MM.1S (cell line): ENCODE measurements at regions not wholly inside any gene's neighbourhood (a gene's known extent, or its start where the extent isn't known, plus 50 kb on each side); places are given as distances from the start of the nearest gene placed in this dataset.

Source experiments
- DNase-seq: peaks from one replicate; pipeline ENCODE4 v3.0.0-alpha.2; 2015
- H2AFZ ChIP-seq: fragments of 300-600 bp; sonication (generic); 2 replicates; pipeline ENCODE4 v1.6.0; 2016; ENCODE audit warnings: antibody characterized with exemption, low read length
- H3F3A ChIP-seq: fragments of 300-600 bp; sonication (generic); 2 replicates; pipeline ENCODE4 v1.6.1; 2016; ENCODE audit warnings: mild to moderate bottlenecking, antibody characterized with exemption, low read length, moderate library complexity, mixed read lengths; ENCODE audit not compliant: insufficient read depth
- H3K27ac ChIP-seq: fragments of 300-600 bp; sonication (generic); 2 replicates; pipeline ENCODE4 v1.5.1; 2016; ENCODE audit warnings: mild to moderate bottlenecking, low read length
- H3K27me3 ChIP-seq: fragments of 300-600 bp; sonication (generic); replicated peaks from 2 replicates; pipeline ENCODE4 v1.6.0; 2016; ENCODE audit warnings: low read length; ENCODE audit not compliant: insufficient read depth
- H3K36me3 ChIP-seq: fragments of 300-600 bp; sonication (generic); replicated peaks from 2 replicates; pipeline ENCODE4 v1.6.1; 2016; ENCODE audit warnings: mild to moderate bottlenecking, low read length, mixed read lengths; ENCODE audit not compliant: insufficient read depth
- H3K4me1 ChIP-seq: fragments of 300-600 bp; sonication (generic); 2 replicates; pipeline ENCODE4 v1.6.1; 2016; ENCODE audit warnings: low read length, mixed read lengths
- H3K4me2 ChIP-seq: fragments of 300-600 bp; sonication (generic); 2 replicates; pipeline ENCODE4 v1.6.0; 2016; ENCODE audit warnings: low read depth, low read length
- H3K4me3 ChIP-seq: fragments of 300-600 bp; sonication (generic); 2 replicates; pipeline ENCODE4 v1.5.1; 2016; ENCODE audit warnings: low read length, mixed read lengths
- H3K79me2 ChIP-seq: fragments of 300-600 bp; sonication (generic); 2 replicates; pipeline ENCODE4 v1.6.1; 2016; ENCODE audit warnings: mixed run types, low read length, mixed read lengths
- H3K9ac ChIP-seq: fragments of 300-600 bp; sonication (generic); 2 replicates; pipeline ENCODE4 v1.6.1; 2016; ENCODE audit warnings: low read length, mixed read lengths
- H3K9me2 ChIP-seq: fragments of 300-600 bp; sonication (generic); replicated peaks from 2 replicates; pipeline ENCODE4 v1.6.1; 2016; ENCODE audit warnings: mild to moderate bottlenecking, low read length, mixed read lengths; ENCODE audit not compliant: insufficient read depth
- H3K9me3 ChIP-seq: fragments of 300-600 bp; sonication (generic); replicated peaks from 2 replicates; pipeline ENCODE4 v1.6.1; 2016; ENCODE audit warnings: mild to moderate bottlenecking, low read length, mixed read lengths; ENCODE audit not compliant: insufficient read depth
- H4K20me1 ChIP-seq: fragments of 300-600 bp; sonication (generic); 2 replicates; pipeline ENCODE4 v1.6.1; 2016; ENCODE audit warnings: mild to moderate bottlenecking, low read length, moderate library complexity, mixed read lengths; ENCODE audit not compliant: insufficient read depth
- CTCF ChIP-seq: fragments of 300-600 bp; sonication (generic); IDR thresholded peaks from 2 replicates; pipeline ENCODE4 v1.5.1; 2016; ENCODE audit warnings: antibody characterized with exemption, low read length, mixed read lengths
- EZH2 ChIP-seq: fragments of 300-600 bp; sonication (generic); optimal IDR thresholded peaks from 2 replicates; pipeline ENCODE3; 2017; ENCODE audit warnings: low read depth, mild to moderate bottlenecking, antibody characterized with exemption, low read length, mixed read lengths
- EZH2phosphoT487 ChIP-seq: fragments of 300-600 bp; sonication (generic); IDR thresholded peaks from 2 replicates; pipeline ENCODE4 v1.6.1; 2018; ENCODE audit warnings: antibody characterized with exemption, low read length

GRCh38 chr10:2081501-2081900 is 344.2 kb upstream of the ADARB2 start:
- Histone ChIP-seq H3K9me2 (no peaks in the 10 kb centered on the region), H3K9ac (no peak overlapping the region), H3K4me3 (no peak overlapping the region), H3F3A (no peaks in the 10 kb centered on the region), H3K36me3 (no peaks in the 10 kb centered on the region), H3K79me2 (no peaks in the 10 kb centered on the region), H3K9me3 (no peaks in the 10 kb centered on the region), H3K4me2 (no peak overlapping the region), H4K20me1 (no peaks in the 10 kb centered on the region), H3K27me3 (no peaks in the 10 kb centered on the region), H3K27ac (no peak overlapping the region), H2AFZ (no peak overlapping the region), H3K4me1 (no peaks in the 10 kb centered on the region)
- no peak for DNase-seq
- TF ChIP-seq CTCF (no peak), EZH2 (no peak), EZH2phosphoT487 (no peak)

GRCh38 chr10:2079603-2080078 is 342.3 kb upstream of the ADARB2 start:
- H3K4me1 ChIP-seq: no peaks in the 10 kb centered on the region
- H3K79me2 ChIP-seq: no peaks in the 10 kb centered on the region
- no peak overlapping the region for H3K9ac ChIP-seq
- H3K27me3 ChIP-seq: no peaks in the 10 kb centered on the region
- H4K20me1 ChIP-seq: no peaks in the 10 kb centered on the region
- H2AFZ ChIP-seq: no peak overlapping the region
- H3K9me3 ChIP-seq: no peaks in the 10 kb centered on the region
- H3F3A ChIP-seq: no peaks in the 10 kb centered on the region
- TF ChIP-seq CTCF: no peak
- TF ChIP-seq EZH2: no peak
- TF ChIP-seq EZH2phosphoT487: no peak
- no peak overlapping the region for H3K27ac ChIP-seq
- H3K4me2 ChIP-seq: no peak overlapping the region
- DNase-seq: no peak
- H3K36me3 ChIP-seq: no peaks in the 10 kb centered on the region
- no peak overlapping the region for H3K4me3 ChIP-seq
- H3K9me2 ChIP-seq: no peaks in the 10 kb centered on the region

GRCh38 chr10:2077231-2077630 is 339.9 kb upstream of the ADARB2 start:
- no peak for TF ChIP-seq CTCF
- no peak for TF ChIP-seq EZH2phosphoT487
- TF ChIP-seq EZH2: no peak
- H3K4me2 ChIP-seq: no peak overlapping the region
- no peaks in the 10 kb centered on the region for H3K36me3 ChIP-seq
- H3K27ac ChIP-seq: no peak overlapping the region
- no peaks in the 10 kb centered on the region for H4K20me1 ChIP-seq
- H3K79me2 ChIP-seq: no peaks in the 10 kb centered on the region
- no peaks in the 10 kb centered on the region for H3K27me3 ChIP-seq
- H3K9me3 ChIP-seq: no peaks in the 10 kb centered on the region
- H3F3A ChIP-seq: no peaks in the 10 kb centered on the region
- H3K9me2 ChIP-seq: no peaks in the 10 kb centered on the region
- H3K4me3 ChIP-seq: no peak overlapping the region
- no peak overlapping the region for H2AFZ ChIP-seq
- H3K9ac ChIP-seq: no peak overlapping the region
- no peaks in the 10 kb centered on the region for H3K4me1 ChIP-seq
- no peak for DNase-seq

- H3K9me3 ChIP-seq: no peaks in the 10 kb centered on the region
- no peak overlapping the region for H3K9ac ChIP-seq
These were observed 339.2 kb upstream of the ADARB2 start for GRCh38 chr10:2076528-2076927.

More at GRCh38 chr10:2076528-2076927, 339.2 kb upstream of the ADARB2 start:
- no peak for DNase-seq
- Histone ChIP-seq H3K27me3 (no peaks in the 10 kb centered on the region), H3K9me2 (no peaks in the 10 kb centered on the region), H4K20me1 (no peaks in the 10 kb centered on the region), H3K4me3 (no peak overlapping the region), H3K4me1 (no peaks in the 10 kb centered on the region), H3K4me2 (no peak overlapping the region), H2AFZ (no peak overlapping the region), H3K79me2 (no peaks in the 10 kb centered on the region), H3K36me3 (no peaks in the 10 kb centered on the region), H3K27ac (no peak overlapping the region), H3F3A (no peaks in the 10 kb centered on the region)
- TF ChIP-seq EZH2 (no peak), CTCF (no peak), EZH2phosphoT487 (no peak)
